HCT116 (cell line): ENCODE measurements at regions not wholly inside any gene's neighbourhood (a gene's known extent, or its start where the extent isn't known, plus 50 kb on each side); places are given as distances from the start of the nearest gene placed in this dataset.

Source experiments
- ATF3 ChIP-seq: IDR thresholded peaks from 2 replicates; pipeline ENCODE4 v1.6.1; 2012
- CTCF ChIP-seq, 3 experiments: fragments of 200-600 bp in 1 of 3; sonication (generic) in 1 of 3; IDR thresholded peaks in 2 of 3; conservative IDR thresholded peaks in 1 of 3; 2 replicates each; pipeline ENCODE4 v1.5.1; 2012 to 2017; ENCODE audit warnings: low read depth in 2 of 3, low read length in 2 of 3, antibody characterized with exemption in 1 of 3, borderline replicate concordance in 1 of 3, control low read depth in 1 of 3, mild to moderate bottlenecking in 1 of 3, mixed read lengths in 1 of 3, mixed run types in 1 of 3, moderate library complexity in 1 of 3; ENCODE audit not compliant: insufficient read depth in 1 of 3
- EGR1 ChIP-seq: IDR thresholded peaks from 2 replicates; pipeline ENCODE4 v1.6.1; 2012; ENCODE audit warnings: low read depth
- EZH2 ChIP-seq: fragments of 200-600 bp; sonication (generic); IDR thresholded peaks from 2 replicates; pipeline ENCODE4 v1.6.1; 2017; ENCODE audit warnings: antibody characterized with exemption, mixed run types
- EZH2phosphoT487 ChIP-seq: fragments of 200-600 bp; IDR thresholded peaks from 2 replicates; pipeline ENCODE4 v1.6.1; 2018; ENCODE audit warnings: antibody characterized with exemption, borderline replicate concordance
- FOSL1 ChIP-seq: IDR thresholded peaks from 2 replicates; pipeline ENCODE4 v1.6.1; 2012; ENCODE audit warnings: low read depth
- POLR2A ChIP-seq: IDR thresholded peaks from 2 replicates; pipeline ENCODE4 v1.7.0; 2011; ENCODE audit warnings: borderline replicate concordance; ENCODE audit not compliant: insufficient read depth, insufficient read length; ENCODE audit errors: extremely low read depth
- POLR2AphosphoS5 ChIP-seq: IDR thresholded peaks from 2 replicates; pipeline ENCODE4 v1.6.1; 2011; ENCODE audit warnings: mild to moderate bottlenecking, low read depth, low read length, moderate library complexity
- SP1 ChIP-seq: IDR thresholded peaks from 2 replicates; pipeline ENCODE4 v1.6.1; 2012; ENCODE audit warnings: low read depth
- SRF ChIP-seq: IDR thresholded peaks from 2 replicates; pipeline ENCODE4 v1.6.1; 2012; ENCODE audit warnings: low read depth
- YY1 ChIP-seq: IDR thresholded peaks from 2 replicates; pipeline ENCODE4 v1.6.1; 2011; ENCODE audit warnings: low read length, low read depth, moderate library complexity, mild to moderate bottlenecking; ENCODE audit not compliant: insufficient replicate concordance; ENCODE audit errors: extremely low read depth
- ZFX ChIP-seq: fragments of 450-650 bp; IDR thresholded peaks from 2 replicates; pipeline ENCODE4 v1.6.1; 2017
- TF ChIP-seq, protein P1 (sequence below): IDR thresholded peaks from 2 replicates; pipeline ENCODE4 v1.6.1; 2012; ENCODE audit warnings: low read depth

- no peak for TF ChIP-seq ZFX
- no peak for TF ChIP-seq EZH2
- TF ChIP-seq POLR2A, result no peak
- TF ChIP-seq EZH2phosphoT487, result no peak
- TF ChIP-seq CTCF (IDR thresholded peaks at IDR 0.05 in 2 of 3, conservative IDR thresholded peaks at IDR 0.05 in 1 of 3; ENCODE audit: borderline replicate concordance in 1 of 3, insufficient read depth in 1 of 3, low read depth in 2 of 3, low read length in 2 of 3), result no peak
- TF ChIP-seq, protein P1, sequence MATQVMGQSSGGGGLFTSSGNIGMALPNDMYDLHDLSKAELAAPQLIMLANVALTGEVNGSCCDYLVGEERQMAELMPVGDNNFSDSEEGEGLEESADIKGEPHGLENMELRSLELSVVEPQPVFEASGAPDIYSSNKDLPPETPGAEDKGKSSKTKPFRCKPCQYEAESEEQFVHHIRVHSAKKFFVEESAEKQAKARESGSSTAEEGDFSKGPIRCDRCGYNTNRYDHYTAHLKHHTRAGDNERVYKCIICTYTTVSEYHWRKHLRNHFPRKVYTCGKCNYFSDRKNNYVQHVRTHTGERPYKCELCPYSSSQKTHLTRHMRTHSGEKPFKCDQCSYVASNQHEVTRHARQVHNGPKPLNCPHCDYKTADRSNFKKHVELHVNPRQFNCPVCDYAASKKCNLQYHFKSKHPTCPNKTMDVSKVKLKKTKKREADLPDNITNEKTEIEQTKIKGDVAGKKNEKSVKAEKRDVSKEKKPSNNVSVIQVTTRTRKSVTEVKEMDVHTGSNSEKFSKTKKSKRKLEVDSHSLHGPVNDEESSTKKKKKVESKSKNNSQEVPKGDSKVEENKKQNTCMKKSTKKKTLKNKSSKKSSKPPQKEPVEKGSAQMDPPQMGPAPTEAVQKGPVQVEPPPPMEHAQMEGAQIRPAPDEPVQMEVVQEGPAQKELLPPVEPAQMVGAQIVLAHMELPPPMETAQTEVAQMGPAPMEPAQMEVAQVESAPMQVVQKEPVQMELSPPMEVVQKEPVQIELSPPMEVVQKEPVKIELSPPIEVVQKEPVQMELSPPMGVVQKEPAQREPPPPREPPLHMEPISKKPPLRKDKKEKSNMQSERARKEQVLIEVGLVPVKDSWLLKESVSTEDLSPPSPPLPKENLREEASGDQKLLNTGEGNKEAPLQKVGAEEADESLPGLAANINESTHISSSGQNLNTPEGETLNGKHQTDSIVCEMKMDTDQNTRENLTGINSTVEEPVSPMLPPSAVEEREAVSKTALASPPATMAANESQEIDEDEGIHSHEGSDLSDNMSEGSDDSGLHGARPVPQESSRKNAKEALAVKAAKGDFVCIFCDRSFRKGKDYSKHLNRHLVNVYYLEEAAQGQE, result no peak
- TF ChIP-seq EGR1, result no peak
- TF ChIP-seq POLR2AphosphoS5, result no peak
- no peak for TF ChIP-seq FOSL1
- no peak for TF ChIP-seq SP1
- TF ChIP-seq YY1, result no peak
- no peak for TF ChIP-seq SRF
- no peak for TF ChIP-seq ATF3
These were observed 203.0 kb upstream of the PDZRN3 start for GRCh38 chr3:73827725-73828211.
